H1 (cell line): ENCODE measurements at regions not wholly inside any gene's neighbourhood (a gene's known extent, or its start where the extent isn't known, plus 50 kb on each side); places are given as distances from the start of the nearest gene placed in this dataset.

ENCODE experiments used
- CREB1 ChIP-seq: IDR thresholded peaks from 2 replicates; pipeline ENCODE4 v1.6.1; 2012; ENCODE audit warnings: inconsistent platforms
- HDAC2 ChIP-seq, 2 experiments: fragments of 300-600 bp in 1 of 2; sonication (generic) in 1 of 2; IDR thresholded peaks; 2 replicates each; pipeline ENCODE4 v1.6.1; 2011 to 2012; ENCODE audit warnings: low read depth in 2 of 2, low read length in 2 of 2, mild to moderate bottlenecking in 2 of 2, moderate library complexity in 2 of 2, borderline replicate concordance in 1 of 2, inconsistent platforms in 1 of 2
- TF ChIP-seq, protein P1 (sequence below): IDR thresholded peaks from 2 replicates; pipeline ENCODE4 v1.6.1; 2012; ENCODE audit warnings: low read length, inconsistent platforms

DNA sequence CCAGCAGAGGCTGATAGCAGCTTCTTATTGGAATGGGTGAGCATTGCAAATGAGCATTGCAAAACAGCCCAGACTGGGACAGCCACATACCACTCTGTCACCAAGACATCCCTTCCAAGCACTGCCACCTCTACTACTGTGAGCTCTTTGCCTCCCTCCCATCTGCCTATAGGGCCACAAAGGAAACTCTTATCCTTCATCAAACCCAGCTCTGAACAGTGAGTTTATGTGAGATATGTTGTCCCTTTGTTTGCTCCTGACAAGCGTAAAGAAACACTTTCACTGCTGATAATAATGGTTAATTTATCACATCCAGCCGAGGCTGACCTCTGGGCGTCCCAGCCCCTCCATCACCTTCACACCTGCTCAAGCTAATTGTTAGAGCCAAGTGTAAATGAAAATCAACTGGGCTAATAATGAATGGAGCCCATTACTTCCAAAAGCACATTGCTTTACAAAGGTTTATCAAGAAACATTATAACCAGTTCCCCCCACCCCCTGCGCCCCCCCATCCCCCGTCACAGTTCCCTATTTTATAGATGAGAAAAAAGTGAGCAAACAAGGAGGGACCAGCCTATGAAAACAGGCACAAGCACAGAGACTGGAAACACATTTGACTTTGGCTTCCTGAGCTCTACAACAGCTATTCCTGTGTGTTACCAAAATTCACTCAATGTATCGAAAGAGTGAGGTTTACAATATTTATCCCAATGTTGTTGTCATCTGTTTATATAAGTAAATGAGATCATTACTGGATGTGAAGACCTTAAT lies 146.3 kb downstream of the ANXA2 start (continued):
- TF ChIP-seq, protein P1, sequence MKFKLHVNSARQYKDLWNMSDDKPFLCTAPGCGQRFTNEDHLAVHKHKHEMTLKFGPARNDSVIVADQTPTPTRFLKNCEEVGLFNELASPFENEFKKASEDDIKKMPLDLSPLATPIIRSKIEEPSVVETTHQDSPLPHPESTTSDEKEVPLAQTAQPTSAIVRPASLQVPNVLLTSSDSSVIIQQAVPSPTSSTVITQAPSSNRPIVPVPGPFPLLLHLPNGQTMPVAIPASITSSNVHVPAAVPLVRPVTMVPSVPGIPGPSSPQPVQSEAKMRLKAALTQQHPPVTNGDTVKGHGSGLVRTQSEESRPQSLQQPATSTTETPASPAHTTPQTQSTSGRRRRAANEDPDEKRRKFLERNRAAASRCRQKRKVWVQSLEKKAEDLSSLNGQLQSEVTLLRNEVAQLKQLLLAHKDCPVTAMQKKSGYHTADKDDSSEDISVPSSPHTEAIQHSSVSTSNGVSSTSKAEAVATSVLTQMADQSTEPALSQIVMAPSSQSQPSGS, result no peak
- no peak for TF ChIP-seq CREB1
- no peak for TF ChIP-seq HDAC2 (IDR thresholded peaks at IDR 0.05; ENCODE audit: borderline replicate concordance in 1 of 2, low read depth in 2 of 2, low read length in 2 of 2)
